Parathyroid adenoma (tissue), 2 donors: ENCODE measurements at regions not wholly inside any gene's neighbourhood (a gene's known extent, or its start where the extent isn't known, plus 50 kb on each side); places are given as distances from the start of the nearest gene placed in this dataset.

ENCODE experiments used
- H2AFZ ChIP-seq: fragments of 300-600 bp; sonication (generic); one replicate; pipeline ENCODE4 v1.7.0; 2017; ENCODE audit warnings: antibody characterized with exemption, mild to moderate bottlenecking
- H3K27ac ChIP-seq: fragments of 300-600 bp; sonication (generic); one replicate; pipeline ENCODE4 v1.7.0; 2017
- H3K27me3 ChIP-seq: fragments of 300-600 bp; sonication (generic); one replicate; pipeline ENCODE4 v1.7.0; 2017; ENCODE audit warnings: low read length; ENCODE audit not compliant: control insufficient read depth, insufficient read depth
- H3K36me3 ChIP-seq: fragments of 300-600 bp; sonication (generic); one replicate; pipeline ENCODE4 v1.7.0; 2017; ENCODE audit warnings: low read length; ENCODE audit not compliant: control insufficient read depth, insufficient read depth
- H3K4me1 ChIP-seq: fragments of 300-600 bp; sonication (generic); one replicate; pipeline ENCODE4 v1.7.0; 2017; ENCODE audit warnings: control low read depth
- H3K4me2 ChIP-seq: fragments of 300-600 bp; sonication (generic); one replicate; pipeline ENCODE4 v1.7.0; 2017; ENCODE audit warnings: low read length
- H3K4me3 ChIP-seq: fragments of 300-600 bp; sonication (generic); one replicate; pipeline ENCODE4 v1.7.0; 2017; ENCODE audit warnings: low read depth, low read length
- H3K79me2 ChIP-seq: fragments of 300-600 bp; sonication (generic); one replicate; pipeline ENCODE4 v1.7.0; 2017; ENCODE audit warnings: control low read depth
- H3K9ac ChIP-seq: fragments of 300-600 bp; sonication (generic); one replicate; pipeline ENCODE4 v1.7.0; 2017; ENCODE audit warnings: mild to moderate bottlenecking
- H3K9me3 ChIP-seq: fragments of 300-600 bp; sonication (generic); one replicate; pipeline ENCODE4 v1.7.0; 2017; ENCODE audit warnings: low read length; ENCODE audit not compliant: control insufficient read depth
- TF ChIP-seq, protein P1 (sequence below): fragments of 300-600 bp; sonication (generic); IDR thresholded peaks from one replicate; pipeline ENCODE4 v1.7.0; 2017; ENCODE audit warnings: antibody characterized with exemption, mild to moderate bottlenecking
- donor health status: primary hyperparathyroidism.

DNA sequence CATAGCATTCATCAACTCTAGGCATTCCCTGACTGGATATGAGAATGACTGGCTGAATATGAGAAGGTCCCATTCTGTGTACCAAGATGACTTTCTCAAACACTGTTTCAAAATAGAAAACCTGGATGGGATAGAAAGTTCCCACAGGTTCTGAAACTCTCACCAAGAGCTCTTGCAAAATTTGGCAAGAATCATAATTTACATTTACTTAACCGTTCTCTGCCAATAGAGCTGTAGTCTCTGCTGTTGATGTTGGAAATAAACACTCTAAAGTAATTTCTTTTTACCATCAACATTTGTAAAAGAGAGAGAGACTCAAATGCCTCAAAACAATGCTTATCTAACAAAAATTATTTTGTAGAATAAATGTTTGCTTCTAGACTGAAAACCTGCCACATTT, 221.1 kb downstream of the LMO4 start:
- Histone ChIP-seq H3K4me2 (no peak overlapping the region), H2AFZ (no peak overlapping the region), H3K4me3 (no peak overlapping the region), H3K4me1 (no peaks in the 10 kb centered on the region), H3K9me3 (no peaks in the 10 kb centered on the region), H3K27ac (no peak overlapping the region), H3K36me3 (no peaks in the 10 kb centered on the region), H3K27me3 (no peaks in the 10 kb centered on the region), H3K9ac (no peak overlapping the region), H3K79me2 (no peaks in the 10 kb centered on the region)
- TF ChIP-seq, protein P1, sequence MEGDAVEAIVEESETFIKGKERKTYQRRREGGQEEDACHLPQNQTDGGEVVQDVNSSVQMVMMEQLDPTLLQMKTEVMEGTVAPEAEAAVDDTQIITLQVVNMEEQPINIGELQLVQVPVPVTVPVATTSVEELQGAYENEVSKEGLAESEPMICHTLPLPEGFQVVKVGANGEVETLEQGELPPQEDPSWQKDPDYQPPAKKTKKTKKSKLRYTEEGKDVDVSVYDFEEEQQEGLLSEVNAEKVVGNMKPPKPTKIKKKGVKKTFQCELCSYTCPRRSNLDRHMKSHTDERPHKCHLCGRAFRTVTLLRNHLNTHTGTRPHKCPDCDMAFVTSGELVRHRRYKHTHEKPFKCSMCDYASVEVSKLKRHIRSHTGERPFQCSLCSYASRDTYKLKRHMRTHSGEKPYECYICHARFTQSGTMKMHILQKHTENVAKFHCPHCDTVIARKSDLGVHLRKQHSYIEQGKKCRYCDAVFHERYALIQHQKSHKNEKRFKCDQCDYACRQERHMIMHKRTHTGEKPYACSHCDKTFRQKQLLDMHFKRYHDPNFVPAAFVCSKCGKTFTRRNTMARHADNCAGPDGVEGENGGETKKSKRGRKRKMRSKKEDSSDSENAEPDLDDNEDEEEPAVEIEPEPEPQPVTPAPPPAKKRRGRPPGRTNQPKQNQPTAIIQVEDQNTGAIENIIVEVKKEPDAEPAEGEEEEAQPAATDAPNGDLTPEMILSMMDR, result no peak

DNA sequence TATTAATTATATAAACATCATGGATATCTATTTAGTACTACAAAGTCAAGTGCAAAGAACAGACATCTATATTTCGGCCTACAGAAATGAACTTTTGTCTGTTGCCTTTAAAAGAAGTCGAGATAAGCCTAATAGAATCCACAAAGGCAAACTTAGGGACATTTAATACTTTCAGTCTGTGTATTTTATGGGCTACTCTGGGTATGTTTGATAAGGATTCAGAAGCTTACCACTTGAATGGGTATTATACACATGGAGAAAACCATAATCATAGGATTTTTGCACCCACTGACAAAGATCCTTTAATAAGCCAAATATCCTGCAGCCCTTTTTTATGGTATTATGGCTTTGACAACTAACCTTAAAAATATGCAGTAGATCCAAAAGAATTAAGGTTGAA, 224.8 kb downstream of the LMO4 start:
- TF ChIP-seq, protein P1, result no peak
- Histone ChIP-seq H3K4me3 (no peak overlapping the region), H3K36me3 (no peaks in the 10 kb centered on the region), H3K4me1 (no peaks in the 10 kb centered on the region), H3K4me2 (no peak overlapping the region), H2AFZ (no peak overlapping the region), H3K79me2 (no peaks in the 10 kb centered on the region), H3K9ac (no peak overlapping the region), H3K27me3 (no peaks in the 10 kb centered on the region), H3K9me3 (no peaks in the 10 kb centered on the region), H3K27ac (no peak overlapping the region)

DNA sequence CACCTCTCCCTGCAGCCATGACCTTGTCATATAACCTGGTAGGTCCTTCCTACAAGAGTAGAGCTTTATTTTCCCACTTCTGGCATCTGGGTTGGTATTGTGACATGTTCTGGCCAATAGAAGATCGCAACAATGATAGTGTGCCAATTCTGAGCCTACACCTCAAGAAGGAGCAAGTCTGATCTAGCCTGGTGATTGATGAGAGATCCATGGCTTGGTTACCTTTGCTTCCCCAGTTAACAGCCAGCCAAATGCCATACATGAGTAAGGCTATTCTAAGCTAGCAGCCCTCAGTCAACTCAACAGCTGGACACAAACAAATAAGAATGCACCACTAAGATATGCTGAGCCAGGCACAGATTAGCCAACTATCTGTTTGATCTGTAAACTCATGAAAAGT, 226.7 kb downstream of the LMO4 start:
- TF ChIP-seq, protein P1, result no peak
- Histone ChIP-seq H3K4me3 (no peak overlapping the region), H3K4me1 (no peaks in the 10 kb centered on the region), H3K9ac (no peak overlapping the region), H3K27ac (no peak overlapping the region), H3K79me2 (no peaks in the 10 kb centered on the region), H3K27me3 (no peaks in the 10 kb centered on the region), H3K4me2 (no peak overlapping the region), H2AFZ (no peak overlapping the region), H3K9me3 (no peaks in the 10 kb centered on the region), H3K36me3 (no peaks in the 10 kb centered on the region)

DNA sequence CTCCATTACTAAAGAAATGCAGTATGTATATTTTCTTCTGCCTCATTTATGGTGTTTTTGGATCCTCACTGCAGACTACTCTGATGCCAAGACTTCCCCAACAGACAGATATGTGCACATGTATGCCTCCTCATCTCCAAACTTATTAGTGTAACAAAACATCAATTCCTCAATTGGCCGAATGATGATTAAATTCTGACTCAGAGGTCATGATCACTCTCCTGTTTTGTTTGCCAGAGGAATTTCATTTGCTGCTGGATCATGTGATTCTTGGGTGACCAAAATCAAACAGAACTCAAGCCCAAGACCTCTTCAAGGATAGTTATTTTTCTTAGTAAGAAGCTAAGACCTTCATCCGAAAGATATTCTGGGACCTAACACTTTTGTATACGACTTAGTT, 227.6 kb downstream of the LMO4 start:
- H3K27me3 ChIP-seq, result no peaks in the 10 kb centered on the region
- no peak overlapping the region for H2AFZ ChIP-seq
- TF ChIP-seq, protein P1, result no peak
- no peaks in the 10 kb centered on the region for H3K36me3 ChIP-seq
- H3K4me3 ChIP-seq, result no peak overlapping the region
- no peak overlapping the region for H3K9ac ChIP-seq
- no peaks in the 10 kb centered on the region for H3K9me3 ChIP-seq
- H3K79me2 ChIP-seq, result no peaks in the 10 kb centered on the region
- H3K4me1 ChIP-seq, result no peaks in the 10 kb centered on the region
- no peak overlapping the region for H3K4me2 ChIP-seq
- no peak overlapping the region for H3K27ac ChIP-seq

DNA sequence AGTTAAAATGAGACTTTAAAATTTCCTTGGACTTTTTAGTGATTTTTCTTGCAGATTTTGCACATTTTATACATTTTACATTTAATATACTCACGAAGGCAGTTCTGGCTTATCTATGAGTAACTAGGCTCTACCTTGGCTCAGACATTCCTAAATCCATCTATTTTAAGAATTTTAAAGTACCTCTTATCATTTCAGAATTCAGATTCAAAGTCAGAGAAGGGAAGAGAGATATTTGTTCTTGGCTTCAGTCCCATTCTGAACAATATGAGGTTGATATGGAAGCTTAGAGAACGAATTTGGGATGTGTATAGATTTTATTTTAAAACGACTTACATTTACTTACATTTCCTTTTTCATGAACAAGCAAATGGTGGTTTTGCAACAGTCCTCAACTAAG, 230.2 kb downstream of the LMO4 start:
- no peaks in the 10 kb centered on the region for H3K79me2 ChIP-seq
- no peak overlapping the region for H3K4me3 ChIP-seq
- H2AFZ ChIP-seq, result no peak overlapping the region
- H3K27me3 ChIP-seq, result no peaks in the 10 kb centered on the region
- H3K4me1 ChIP-seq, result no peaks in the 10 kb centered on the region
- H3K36me3 ChIP-seq, result no peaks in the 10 kb centered on the region
- no peak overlapping the region for H3K27ac ChIP-seq
- no peaks in the 10 kb centered on the region for H3K9me3 ChIP-seq
- TF ChIP-seq, protein P1, result no peak
- H3K9ac ChIP-seq, result no peak overlapping the region
- H3K4me2 ChIP-seq, result no peak overlapping the region
